ENCODE measurements at regions not wholly inside any gene's neighbourhood (a gene's known extent, or its start where the extent isn't known, plus 50 kb on each side); places are given as distances from the start of the nearest gene placed in this dataset.

- Histone ChIP-seq H3K9me3 (no peaks in the 10 kb centered on the region), H3K4me3 (no peak overlapping the region), H3K4me1 (no peaks in the 10 kb centered on the region), H3K27ac (no peak overlapping the region), H3K4me2 (no peak overlapping the region)
- ATAC-seq (no peak), DNase-seq (ENCODE audit: low read depth in 1 of 2, low spot score in 1 of 2) (no peak), FAIRE-seq (no peak)
- POLR2A ChIA-PET, result no interaction called here
- TF ChIP-seq TFCP2L1 (CRISPR knock-in tag; IDR thresholded peaks at IDR 0.05) (no peak), CHD4 (IDR thresholded peaks at IDR 0.05; ENCODE audit: borderline replicate concordance) (no peak), USF2 (IDR thresholded peaks at IDR 0.05) (no peak), MAX (IDR thresholded peaks at IDR 0.05) (no peak), EP300 (IDR thresholded peaks at IDR 0.05) (no peak), TP53 (CRISPR knock-in tag; IDR thresholded peaks at IDR 0.05) (no peak), REST (IDR thresholded peaks at IDR 0.05) (no peak), HOXA7 (CRISPR knock-in tag; IDR thresholded peaks at IDR 0.05) (no peak), ZC3H11A (IDR thresholded peaks at IDR 0.05) (no peak), NR3C1 (IDR thresholded peaks at IDR 0.05) (no peak)
- CTCF ChIA-PET, result interaction anchor here (1.6 kb wide), 1 partner anchor 13 kb away, joined by 3 read pairs; no protein-coding TSS in a partner anchor
- WGBS (ENCODE audit: missing lambda C conversion rate), result 69% methylated on average over 5 of the region's 5 CpGs
These were observed 400.6 kb upstream of the CFAP20DC start for GRCh38 chr3:59450437-59450836.

GRCh38 chr3:59446775-59447465 is 397.1 kb upstream of the CFAP20DC start:
- no peak for TF ChIP-seq TFCP2L1 (CRISPR knock-in tag; IDR thresholded peaks at IDR 0.05)
- TF ChIP-seq CBX8 (IDR thresholded peaks at IDR 0.05), result no peak
- TF ChIP-seq NPAS2 (CRISPR knock-in tag; IDR thresholded peaks at IDR 0.05; ENCODE audit: borderline replicate concordance), result no peak
- TF ChIP-seq HOXB13 (CRISPR knock-in tag; IDR thresholded peaks at IDR 0.05; ENCODE audit: low read depth), result no peak
- no peak for TF ChIP-seq ZC3H11A (IDR thresholded peaks at IDR 0.05)
- no peak for TF ChIP-seq REST (IDR thresholded peaks at IDR 0.05)
- no peak for TF ChIP-seq ATOH8 (CRISPR knock-in tag; IDR thresholded peaks at IDR 0.05; ENCODE audit: low read depth)
- no peak for TF ChIP-seq CTCF (IDR thresholded peaks at IDR 0.05)
- TF ChIP-seq HMGXB4 (CRISPR knock-in tag; IDR thresholded peaks at IDR 0.05; ENCODE audit: borderline replicate concordance), result no peak
- no peak for TF ChIP-seq HOXB5 (CRISPR knock-in tag; IDR thresholded peaks at IDR 0.05)
- TF ChIP-seq POLR2A (IDR thresholded peaks at IDR 0.05; ENCODE audit: low read length), result no peak
- ATAC-seq (no peak), FAIRE-seq (no peak), DNase-seq (ENCODE audit: low read depth in 1 of 2, low spot score in 1 of 2) (no peak)
- Histone ChIP-seq H3K4me2 (no peak overlapping the region), H3K9me3 (no peaks in the 10 kb centered on the region), H3K4me3 (no peak overlapping the region), H3K27ac (no peak overlapping the region), H3K4me1 (no peaks in the 10 kb centered on the region)
- ChIA-PET POLR2A (no interaction called here), CTCF (no interaction called here)
- 16% methylated on average over 6 of the region's 6 CpGs for WGBS (ENCODE audit: missing lambda C conversion rate)
